ENCODE measurements at regions not wholly inside any gene's neighbourhood (a gene's known extent, or its start where the extent isn't known, plus 50 kb on each side); places are given as distances from the start of the nearest gene placed in this dataset.

- DNase-seq, result no peak
These were observed 793.0 kb upstream of the IGFBP3 start for GRCh38 chr7:46713868-46714596.

DNA sequence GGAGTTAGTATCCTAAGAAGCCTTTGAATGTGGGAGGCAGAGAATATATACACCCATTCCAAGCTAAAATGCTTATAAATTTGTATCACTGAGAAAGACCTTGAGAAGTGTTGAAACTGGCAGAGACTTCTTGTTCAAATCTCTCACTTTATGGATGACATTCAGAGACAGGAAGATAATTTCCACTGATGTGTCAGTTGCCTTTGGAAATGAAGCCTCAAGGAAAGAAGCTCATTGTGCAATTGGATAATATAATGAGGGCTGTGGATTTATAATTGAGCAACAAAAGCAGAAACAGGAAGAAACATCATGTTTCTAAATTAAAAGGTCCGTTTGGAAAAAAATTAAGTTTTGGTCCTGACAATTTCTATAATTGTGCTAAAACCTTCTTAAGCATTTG lies 789.9 kb upstream of the IGFBP3 start:
- no peak for DNase-seq

DNA sequence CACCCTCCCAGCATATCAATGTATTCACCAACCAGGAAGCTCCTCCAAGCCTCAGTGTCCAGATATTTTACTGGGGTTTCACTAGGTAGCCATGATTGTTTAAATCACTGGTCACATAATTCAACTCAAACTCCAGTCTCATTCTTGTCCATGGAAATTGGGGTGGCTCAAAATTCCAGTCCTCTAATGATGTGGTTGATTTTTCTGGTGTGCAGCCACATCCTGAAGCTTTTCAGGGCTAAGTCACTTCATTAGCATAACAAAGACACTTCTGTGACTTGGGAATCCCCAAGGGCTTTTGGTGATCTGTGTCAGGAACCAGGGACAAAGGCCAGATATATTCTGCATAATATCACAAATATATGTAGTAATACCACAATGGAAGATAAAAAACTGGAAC lies 786.9 kb upstream of the IGFBP3 start:
- no peak for DNase-seq

GRCh38 chr7:46705386-46706255 lies 784.5 kb upstream of the IGFBP3 start:
- DNase-seq, result no peak

GRCh38 chr7:46696741-46697140 lies 775.7 kb upstream of the IGFBP3 start:
- DNase-seq, result no peak

DNA sequence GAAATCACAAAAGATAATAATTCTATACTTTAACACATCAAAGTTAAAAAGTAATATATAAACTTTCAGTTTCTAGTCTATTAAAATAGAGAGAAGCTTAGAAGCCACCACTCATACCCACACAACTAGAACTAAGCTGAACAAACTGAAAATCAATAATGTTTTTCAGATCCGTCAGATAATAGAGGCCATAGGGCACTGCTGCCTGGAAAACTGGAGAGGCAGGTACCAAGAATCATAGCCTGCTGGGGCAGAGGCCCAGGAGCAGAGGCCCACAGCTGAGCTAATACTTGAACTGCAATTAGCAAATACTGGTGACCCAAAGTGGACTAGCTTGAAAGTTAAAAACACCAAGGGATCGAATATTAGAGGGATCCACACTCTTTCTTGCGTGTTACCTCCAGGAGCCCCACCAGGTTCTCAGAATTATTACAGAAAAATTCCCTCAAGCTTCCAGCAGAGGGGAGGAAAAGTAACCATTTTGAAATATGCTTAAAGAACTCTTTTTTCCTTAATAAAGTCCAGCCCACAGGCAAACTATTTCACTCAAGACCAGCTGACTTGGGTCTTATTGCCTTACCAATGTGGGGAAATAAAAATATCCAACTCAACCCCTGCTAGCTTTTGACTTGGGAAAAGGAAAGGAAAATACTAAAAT lies 774.1 kb upstream of the IGFBP3 start:
- DNase-seq, result no peak

DNA sequence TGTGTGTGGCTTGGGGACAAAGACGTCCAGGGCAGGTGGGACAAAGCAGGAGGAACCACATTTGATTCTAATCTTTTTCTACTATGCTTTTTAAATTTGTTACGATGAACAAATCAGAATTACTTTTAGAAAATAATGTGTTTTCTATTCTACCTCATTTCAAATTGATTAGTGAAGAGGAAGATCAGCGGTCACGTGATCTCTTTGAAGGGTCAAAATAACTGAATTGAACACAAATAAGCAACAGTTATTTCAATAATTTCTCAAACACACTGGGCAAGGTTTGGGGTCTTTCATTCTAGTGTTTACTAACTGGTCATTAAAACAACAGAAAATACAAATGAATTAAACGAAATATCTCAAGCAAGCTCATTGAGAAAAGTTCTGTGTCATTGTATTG lies 773.0 kb upstream of the IGFBP3 start:
- DNase-seq, result no peak

- DNase-seq, result no peak
These were observed 766.1 kb upstream of the IGFBP3 start for GRCh38 chr7:46687203-46687602.

- no peak for DNase-seq
These were observed 764.0 kb upstream of the IGFBP3 start for GRCh38 chr7:46685051-46685450.

DNA sequence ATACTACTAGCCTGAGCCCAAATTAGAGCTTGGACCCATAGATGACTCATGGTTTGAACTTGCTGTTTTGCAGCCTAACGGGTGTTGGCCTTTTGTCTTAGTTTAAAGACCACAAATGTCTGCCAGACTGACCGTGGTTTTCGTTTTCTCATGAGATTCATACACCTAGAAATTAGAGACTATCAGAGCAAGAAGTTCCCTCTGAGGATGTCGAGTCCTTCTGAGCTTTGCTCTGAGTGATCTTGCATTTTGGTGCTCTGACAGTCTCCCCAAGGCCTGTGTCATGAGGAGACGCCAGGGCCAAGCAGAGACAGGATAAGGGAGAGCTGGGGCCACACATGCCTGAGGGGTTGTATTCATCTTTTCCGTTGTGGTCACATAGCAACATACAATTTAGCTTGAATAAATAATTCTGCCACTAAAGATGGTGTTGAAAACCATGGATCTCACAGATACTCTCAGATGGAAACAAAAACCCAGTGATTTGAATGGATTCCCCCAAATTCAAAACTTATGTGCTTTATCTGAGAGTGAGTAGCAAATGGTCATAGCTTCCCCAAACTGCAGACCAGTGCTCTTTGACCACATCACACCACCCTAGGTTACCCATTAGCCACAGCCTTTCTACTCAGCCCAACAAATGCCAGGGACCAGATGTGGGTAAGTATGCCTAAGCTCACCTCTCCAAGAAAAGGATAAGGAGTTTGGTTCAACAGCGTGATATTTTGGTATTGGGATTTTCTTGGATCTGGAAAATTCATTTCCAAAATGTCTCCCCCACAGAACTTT lies 762.0 kb upstream of the IGFBP3 start:
- DNase-seq, result no peak

- DNase-seq, result no peak
These were observed 760.9 kb upstream of the IGFBP3 start for GRCh38 chr7:46681865-46682503.

DNA sequence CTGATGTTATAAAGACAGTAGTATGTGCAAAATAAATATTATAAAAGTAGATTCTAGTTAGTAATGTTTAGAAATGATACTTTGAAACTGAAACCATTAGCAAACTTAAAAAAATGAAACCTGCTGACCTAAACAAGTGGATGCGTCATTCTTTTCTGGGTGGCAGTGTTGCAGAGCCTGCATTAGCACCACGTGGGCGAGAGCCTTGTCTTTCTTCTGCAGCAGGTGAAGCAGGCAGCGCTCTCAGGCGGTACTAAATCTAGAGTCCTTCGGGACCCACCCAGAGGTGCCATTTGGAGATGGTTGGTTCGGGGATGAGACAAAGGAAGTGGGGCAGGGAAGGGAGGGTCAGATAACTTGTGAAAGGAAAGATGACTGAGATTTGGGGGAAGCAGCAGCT lies 759.1 kb upstream of the IGFBP3 start:
- no peak for DNase-seq

GRCh38 chr7:46679671-46680070 lies 758.6 kb upstream of the IGFBP3 start:
- no peak for DNase-seq

- no peak for DNase-seq
These were observed 757.3 kb upstream of the IGFBP3 start for GRCh38 chr7:46678421-46678820.

DNA sequence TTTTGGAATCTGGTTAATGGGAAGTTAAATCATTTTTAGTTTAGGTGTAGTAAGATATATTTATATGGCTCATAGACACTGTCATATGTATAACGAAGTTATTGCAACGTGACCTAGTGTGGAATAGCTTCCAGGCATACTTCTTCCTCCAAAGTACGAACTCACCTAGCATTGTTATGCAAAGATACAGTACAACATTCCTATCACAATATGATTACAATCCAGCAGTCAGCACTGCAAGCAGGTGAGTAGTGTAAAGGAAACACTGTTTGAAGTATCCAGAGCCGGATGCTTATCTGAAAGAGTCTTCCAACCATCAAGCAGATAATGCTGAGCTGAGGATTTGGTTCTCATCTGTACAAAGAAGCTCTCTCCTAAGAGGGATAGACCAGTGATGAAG lies 754.4 kb upstream of the IGFBP3 start:
- no peak for DNase-seq

GRCh38 chr7:46672861-46673260 lies 751.8 kb upstream of the IGFBP3 start:
- DNase-seq, result no peak

DNA sequence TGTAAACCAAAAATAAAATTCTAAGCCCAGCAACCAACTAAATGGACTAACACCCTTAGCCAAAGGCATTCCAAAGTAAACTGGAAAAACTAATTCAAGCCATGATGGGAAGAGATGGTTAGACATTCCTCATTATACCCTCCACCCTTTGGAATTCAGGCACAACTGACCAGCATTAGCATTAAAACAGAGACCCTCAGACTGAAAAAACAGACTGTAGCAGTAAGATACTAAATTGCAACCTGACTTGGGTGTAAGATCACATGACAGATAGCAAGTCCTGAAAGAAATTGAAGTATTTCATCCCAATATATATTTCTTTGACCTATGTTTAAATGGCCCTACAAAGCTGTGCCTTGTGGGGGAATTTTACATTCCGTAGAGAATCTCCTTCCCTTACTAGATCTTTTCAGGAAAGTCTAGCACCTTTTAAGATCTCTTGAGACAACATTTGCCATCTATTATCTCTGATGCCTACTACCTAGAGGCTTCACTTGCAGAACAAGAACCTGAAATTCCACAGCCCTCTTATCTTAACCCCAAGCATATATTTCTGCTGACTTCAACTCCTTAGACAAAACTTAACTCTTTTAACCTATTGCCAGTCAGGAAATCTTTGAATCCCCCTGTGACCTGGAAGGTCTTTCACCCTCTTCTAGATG lies 750.2 kb upstream of the IGFBP3 start:
- DNase-seq, result no peak

GRCh38 chr7:46669028-46669427 lies 748.0 kb upstream of the IGFBP3 start:
- DNase-seq, result no peak

GRCh38 chr7:46664453-46664852 lies 743.4 kb upstream of the IGFBP3 start:
- DNase-seq, result no peak

DNA sequence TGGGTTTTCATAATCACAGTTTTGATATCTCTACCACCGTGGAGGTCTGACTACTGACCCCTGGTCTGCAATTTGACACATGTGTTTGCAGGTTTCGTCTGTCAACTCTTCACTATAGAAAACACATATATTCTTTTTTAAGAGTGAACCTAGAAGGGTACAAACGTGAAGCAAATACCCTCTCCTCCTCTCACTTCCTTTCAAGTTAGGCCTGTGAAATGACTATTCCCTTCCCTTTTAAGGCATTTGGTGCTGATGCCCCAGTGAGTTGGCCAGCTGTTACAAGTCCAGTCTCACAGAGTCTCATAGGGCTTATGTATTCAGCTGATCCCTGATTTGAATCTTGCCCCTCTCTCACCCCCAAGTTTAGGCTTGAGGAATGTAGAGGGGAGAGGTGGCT lies 742.0 kb upstream of the IGFBP3 start:
- no peak for DNase-seq

DNA sequence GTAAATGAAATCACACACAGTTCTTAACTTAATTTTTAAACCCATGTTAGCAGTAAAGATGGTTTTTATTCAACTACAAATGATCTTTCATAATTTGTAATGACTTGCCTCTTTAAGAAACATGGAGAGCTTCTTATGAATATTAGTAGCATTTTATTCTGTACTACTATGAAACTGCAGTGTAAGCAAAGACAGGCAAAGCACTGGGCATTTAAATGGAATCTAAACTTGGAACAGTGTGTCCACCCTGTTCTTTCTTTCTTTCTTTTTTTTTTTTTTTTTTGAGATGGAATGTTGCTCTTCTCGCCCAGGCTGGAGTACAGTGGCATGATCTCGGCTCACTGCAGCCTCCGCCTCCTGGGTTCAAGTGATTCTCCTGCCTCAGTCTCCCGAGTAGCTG lies 740.4 kb upstream of the IGFBP3 start:
- no peak for DNase-seq

- no peak for DNase-seq
These were observed 739.4 kb upstream of the IGFBP3 start for GRCh38 chr7:46660402-46660980.
